ENCODE measurements at regions not wholly inside any gene's neighbourhood (a gene's known extent, or its start where the extent isn't known, plus 50 kb on each side); places are given as distances from the start of the nearest gene placed in this dataset.
"Not testable (repeated sequence)": the region's sequence is repeated elsewhere in the genome, so short reads cannot be mapped to it uniquely, and the experiment has no call there.

GRCh38 chr5:124980163-124980941 lies 233.9 kb upstream of the ZNF608 start:
- no peaks in the 10 kb centered on the region for H3K36me3 Mint-ChIP-seq (ENCODE audit: insufficient read depth, unreplicated experiment)
- BruUV-seq (replicated peaks), result no TSS peak
- peaks cover 2% of the 10 kb centered on the region for H3K9me3 Mint-ChIP-seq (ENCODE audit: low read depth, unreplicated experiment)
- DNase-seq, result no peak
- H3K27me3 Mint-ChIP-seq (ENCODE audit: unreplicated experiment), result no peaks in the 10 kb centered on the region
- peaks cover 38% of the 10 kb centered on the region for H3K4me1 Mint-ChIP-seq (ENCODE audit: low read depth, unreplicated experiment)
- CTCF ChIA-PET, result no interaction called here
- no peak overlapping the region for H3K27ac Mint-ChIP-seq (ENCODE audit: unreplicated experiment)
- TF ChIP-seq CTCF (IDR thresholded peaks at IDR 0.05; ENCODE audit: unreplicated experiment), result no peak
- intact Hi-C loops (cut with micrococcal nuclease; ENCODE audit: unreplicated experiment), result no loop called here
- no peak overlapping the region for H3K4me3 Mint-ChIP-seq (ENCODE audit: low read depth, unreplicated experiment)

DNA sequence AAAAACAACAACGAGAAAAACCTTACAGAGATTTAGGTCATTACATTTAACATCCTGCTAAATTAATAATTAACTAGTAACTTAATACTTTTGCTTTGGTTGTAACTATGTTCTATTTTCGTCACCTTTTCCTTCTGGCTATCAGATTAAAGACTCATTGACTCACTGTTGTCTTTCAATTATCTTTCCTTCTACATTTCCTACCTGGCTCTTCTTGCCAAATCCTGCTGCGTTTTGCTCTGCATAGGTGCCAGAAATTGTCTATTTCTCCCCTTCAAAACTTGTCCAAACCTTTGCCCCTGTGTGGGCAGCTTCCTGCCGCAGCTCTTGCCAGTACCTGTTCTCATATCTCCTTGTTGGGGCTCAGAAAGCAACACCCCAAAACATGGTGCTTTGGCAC lies 235.5 kb upstream of the ZNF608 start:
- Mint-ChIP-seq H3K4me3 (ENCODE audit: low read depth, unreplicated experiment) (peak overlapping the region; percentile 3), H3K9me3 (ENCODE audit: low read depth, unreplicated experiment) (peaks cover 2% of the 10 kb centered on the region), H3K4me1 (ENCODE audit: low read depth, unreplicated experiment) (peaks cover 38% of the 10 kb centered on the region), H3K36me3 (ENCODE audit: insufficient read depth, unreplicated experiment) (no peaks in the 10 kb centered on the region), H3K27me3 (ENCODE audit: unreplicated experiment) (no peaks in the 10 kb centered on the region), H3K27ac (ENCODE audit: unreplicated experiment) (peak overlapping the region; percentile 32)
- BruUV-seq (replicated peaks), result no TSS peak
- CTCF ChIA-PET, result interaction anchor here (0.8 kb wide), 1 partner anchor 56 kb away, joined by 3 read pairs; no protein-coding TSS in a partner anchor
- no peak for TF ChIP-seq CTCF (IDR thresholded peaks at IDR 0.05; ENCODE audit: unreplicated experiment)
- DNase-seq, result no peak
- intact Hi-C loops (cut with micrococcal nuclease; ENCODE audit: unreplicated experiment), result no loop called here

DNA sequence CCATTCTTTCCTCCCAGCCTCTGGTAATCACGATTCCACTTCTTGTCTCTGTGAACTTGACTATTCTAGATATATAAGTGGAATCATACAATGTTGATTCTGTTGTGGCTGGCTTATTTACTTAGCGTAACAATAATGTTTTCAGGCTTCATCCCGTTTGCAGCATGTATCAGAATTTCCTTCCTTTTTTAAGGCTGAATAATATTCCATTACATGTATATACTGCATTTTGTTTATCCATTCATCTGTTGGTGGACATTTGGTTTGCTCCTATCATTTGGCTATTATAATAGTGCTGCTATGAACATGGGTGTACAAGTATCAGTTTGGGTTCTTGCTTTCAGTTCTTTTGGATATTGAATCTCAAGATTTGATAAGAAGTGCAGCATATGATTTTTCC lies 239.7 kb upstream of the ZNF608 start:
- peaks cover 21% of the 10 kb centered on the region for H3K4me1 Mint-ChIP-seq (ENCODE audit: low read depth, unreplicated experiment)
- H3K27ac Mint-ChIP-seq (ENCODE audit: unreplicated experiment), result no peak overlapping the region
- no peak for DNase-seq
- CTCF ChIA-PET, result no interaction called here
- TF ChIP-seq CTCF (IDR thresholded peaks at IDR 0.05; ENCODE audit: unreplicated experiment), result no peak
- intact Hi-C loops (cut with micrococcal nuclease; ENCODE audit: unreplicated experiment), result no loop called here
- H3K9me3 Mint-ChIP-seq (ENCODE audit: low read depth, unreplicated experiment), result peaks cover 4% of the 10 kb centered on the region
- BruUV-seq (replicated peaks), result no TSS peak
- H3K4me3 Mint-ChIP-seq (ENCODE audit: low read depth, unreplicated experiment), result no peak overlapping the region
- no peaks in the 10 kb centered on the region for H3K27me3 Mint-ChIP-seq (ENCODE audit: unreplicated experiment)
- no peaks in the 10 kb centered on the region for H3K36me3 Mint-ChIP-seq (ENCODE audit: insufficient read depth, unreplicated experiment)

DNA sequence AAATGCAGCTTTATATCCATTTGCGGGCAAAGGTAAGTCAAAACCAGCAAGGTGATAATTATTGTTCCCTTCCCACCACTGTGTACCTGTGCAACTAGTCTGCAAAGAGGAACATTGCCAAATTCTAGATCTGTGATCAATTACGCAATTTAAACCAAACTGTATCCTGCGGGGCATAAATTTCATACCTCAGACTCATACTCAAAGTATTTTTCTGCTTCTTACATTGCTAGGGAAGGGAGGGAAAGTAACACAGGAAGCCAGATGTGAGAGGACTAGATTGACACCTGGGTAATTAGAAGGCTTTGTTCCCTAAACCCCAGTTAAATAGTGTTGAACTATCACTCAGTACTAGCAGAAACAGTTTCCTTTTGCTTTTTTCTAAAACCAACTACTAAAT lies 240.2 kb upstream of the ZNF608 start:
- Mint-ChIP-seq H3K36me3 (ENCODE audit: insufficient read depth, unreplicated experiment) (no peaks in the 10 kb centered on the region), H3K4me3 (ENCODE audit: low read depth, unreplicated experiment) (no peak overlapping the region), H3K27me3 (ENCODE audit: unreplicated experiment) (no peaks in the 10 kb centered on the region), H3K9me3 (ENCODE audit: low read depth, unreplicated experiment) (peaks cover 4% of the 10 kb centered on the region), H3K4me1 (ENCODE audit: low read depth, unreplicated experiment) (peaks cover 19% of the 10 kb centered on the region), H3K27ac (ENCODE audit: unreplicated experiment) (no peak overlapping the region)
- CTCF ChIA-PET, result no interaction called here
- intact Hi-C loops (cut with micrococcal nuclease; ENCODE audit: unreplicated experiment), result no loop called here
- BruUV-seq (replicated peaks), result no TSS peak
- no peak for TF ChIP-seq CTCF (IDR thresholded peaks at IDR 0.05; ENCODE audit: unreplicated experiment)
- DNase-seq, result no peak

DNA sequence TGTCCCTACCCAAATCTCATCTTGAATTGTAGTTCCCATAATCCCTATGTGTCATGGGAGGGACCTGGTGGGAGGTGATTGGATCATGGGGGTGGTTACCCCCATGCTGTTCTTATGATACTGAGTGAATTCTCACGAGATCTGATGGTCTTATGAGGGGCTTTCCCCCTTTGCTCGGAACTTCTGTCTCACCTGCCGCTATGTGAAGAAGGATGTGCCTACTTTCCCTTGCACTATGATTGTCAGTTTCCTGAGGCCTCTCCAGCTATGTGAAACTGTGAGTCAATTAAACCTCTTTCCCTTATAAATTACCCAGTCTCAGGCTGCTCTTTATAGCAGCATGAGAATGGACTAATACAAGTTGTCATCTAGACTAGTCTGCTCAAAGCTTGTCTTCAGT lies 241.3 kb upstream of the ZNF608 start:
- H3K27ac Mint-ChIP-seq (ENCODE audit: unreplicated experiment); intact Hi-C loops (cut with micrococcal nuclease; ENCODE audit: unreplicated experiment); H3K4me1 Mint-ChIP-seq (ENCODE audit: low read depth, unreplicated experiment); BruUV-seq (replicated peaks); DNase-seq; H3K36me3 Mint-ChIP-seq (ENCODE audit: insufficient read depth, unreplicated experiment); H3K4me3 Mint-ChIP-seq (ENCODE audit: low read depth, unreplicated experiment); H3K27me3 Mint-ChIP-seq (ENCODE audit: unreplicated experiment); H3K9me3 Mint-ChIP-seq (ENCODE audit: low read depth, unreplicated experiment): not testable (repeated sequence)
- CTCF ChIA-PET, result interaction anchor here (0.7 kb wide), 1 partner anchor 12 kb away, joined by 3 read pairs; no protein-coding TSS in a partner anchor
